Skin epidermis (tissue), 12 donors: ENCODE measurements at regions not wholly inside any gene's neighbourhood (a gene's known extent, or its start where the extent isn't known, plus 50 kb on each side); places are given as distances from the start of the nearest gene placed in this dataset.
A peak's percentile ranks its signal among the peaks of the same experiment; 100 is the strongest.

Experiments
- H3K27ac ChIP-seq, 21 experiments: fragments of 200-600 bp; sonication (generic) in 11 of 21; one replicate each; pipeline ENCODE4 v1.5.0; 2020; ENCODE audit warnings: mild to moderate bottlenecking in 3 of 21, inconsistent platforms in 2 of 21, moderate library complexity in 2 of 21
- H3K4me3 ChIP-seq, 7 experiments: fragments of 200-600 bp; sonication (generic) in 2 of 7; one replicate each; pipeline ENCODE4 v1.5.0; 2020; ENCODE audit warnings: inconsistent platforms in 2 of 7, mild to moderate bottlenecking in 2 of 7, moderate library complexity in 1 of 7

- Histone ChIP-seq H3K27ac (no peak overlapping the region), H3K4me3 (no peak overlapping the region)
Measured at GRCh38 chr12:115010324-115010995, 326.5 kb upstream of the TBX3 start.

GRCh38 chr12:115008929-115009328 is 325.0 kb upstream of the TBX3 start:
- Histone ChIP-seq H3K27ac (no peak overlapping the region), H3K4me3 (no peak overlapping the region)

- H3K27ac ChIP-seq: no peak overlapping the region
- no peak overlapping the region for H3K4me3 ChIP-seq
Measured at GRCh38 chr12:115004470-115005146, 320.6 kb upstream of the TBX3 start.

GRCh38 chr12:115002434-115002833 is 318.5 kb upstream of the TBX3 start:
- H3K27ac ChIP-seq: no peak overlapping the region
- H3K4me3 ChIP-seq: no peak overlapping the region

GRCh38 chr12:115001571-115002180 is 317.7 kb upstream of the TBX3 start:
- H3K27ac ChIP-seq: no peak overlapping the region
- no peak overlapping the region for H3K4me3 ChIP-seq

- no peak overlapping the region for H3K27ac ChIP-seq
- H3K4me3 ChIP-seq: no peak overlapping the region
Measured at GRCh38 chr12:115000038-115000437, 316.1 kb upstream of the TBX3 start.

GRCh38 chr12:114998750-114999128 is 314.8 kb upstream of the TBX3 start:
- H3K27ac ChIP-seq: no peak overlapping the region
- H3K4me3 ChIP-seq: no peak overlapping the region

- H3K4me3 ChIP-seq: no peak overlapping the region
- H3K27ac ChIP-seq: no peak overlapping the region
Measured at GRCh38 chr12:114998118-114998749, 314.3 kb upstream of the TBX3 start.

GRCh38 chr12:114996382-114996781 is 312.4 kb upstream of the TBX3 start:
- Histone ChIP-seq H3K4me3 (no peak overlapping the region), H3K27ac (no peak overlapping the region)

- H3K4me3 ChIP-seq: no peak overlapping the region
- H3K27ac ChIP-seq: no peak overlapping the region
Measured at GRCh38 chr12:114995891-114996290, 311.9 kb upstream of the TBX3 start.

- Histone ChIP-seq H3K27ac (no peak overlapping the region), H3K4me3 (no peak overlapping the region)
Measured at GRCh38 chr12:114993165-114993564, 309.2 kb upstream of the TBX3 start.

- H3K4me3 ChIP-seq: no peak overlapping the region
Measured at GRCh38 chr12:114992443-114992842, 308.5 kb upstream of the TBX3 start.

GRCh38 chr12:114990381-114990780 is 306.4 kb upstream of the TBX3 start:
- Histone ChIP-seq H3K27ac (no peak overlapping the region), H3K4me3 (no peak overlapping the region)

More at GRCh38 chr12:114992443-114992842, 308.5 kb upstream of the TBX3 start:
- no peak overlapping the region for H3K27ac ChIP-seq

GRCh38 chr12:114986849-114987248 is 302.9 kb upstream of the TBX3 start:
- no peak overlapping the region for H3K4me3 ChIP-seq
- H3K27ac ChIP-seq: no peak overlapping the region

- H3K27ac ChIP-seq: no peak overlapping the region
Measured at GRCh38 chr12:114986178-114986714, 302.3 kb upstream of the TBX3 start.

GRCh38 chr12:114984634-114985061 is 300.7 kb upstream of the TBX3 start:
- H3K4me3 ChIP-seq: no peak overlapping the region
- no peak overlapping the region for H3K27ac ChIP-seq

More at GRCh38 chr12:114986178-114986714, 302.3 kb upstream of the TBX3 start:
- no peak overlapping the region for H3K4me3 ChIP-seq

GRCh38 chr12:114982760-114983159 is 298.8 kb upstream of the TBX3 start:
- no peak overlapping the region for H3K27ac ChIP-seq
- no peak overlapping the region for H3K4me3 ChIP-seq

GRCh38 chr12:114981036-114981435 is 297.1 kb upstream of the TBX3 start:
- Histone ChIP-seq H3K27ac (no peak overlapping the region), H3K4me3 (no peak overlapping the region)

- no peak overlapping the region for H3K4me3 ChIP-seq
- no peak overlapping the region for H3K27ac ChIP-seq
Measured at GRCh38 chr12:114976959-114977358, 293.0 kb upstream of the TBX3 start.

GRCh38 chr12:114976372-114976771 is 292.4 kb upstream of the TBX3 start:
- peak overlapping the region in 1 of 21 experiments; percentile 1 for H3K27ac ChIP-seq
- H3K4me3 ChIP-seq: no peak overlapping the region
